PFSK-1 (cell line): ENCODE measurements at regions not wholly inside any gene's neighbourhood (a gene's known extent, or its start where the extent isn't known, plus 50 kb on each side); places are given as distances from the start of the nearest gene placed in this dataset.

Source experiments
- POLR2AphosphoS5 ChIP-seq: IDR thresholded peaks from 2 replicates; pipeline ENCODE4 v1.6.1; 2012; ENCODE audit warnings: low read depth, mild to moderate bottlenecking, control low read depth, low read length, moderate library complexity
- SIN3A ChIP-seq: IDR thresholded peaks from 2 replicates; pipeline ENCODE4 v1.6.1; 2012; ENCODE audit warnings: mild to moderate bottlenecking, low read length, moderate library complexity, borderline replicate concordance; ENCODE audit not compliant: insufficient read depth
- TAF1 ChIP-seq: IDR thresholded peaks from 2 replicates; pipeline ENCODE4 v1.6.1; 2012; ENCODE audit warnings: low read length, control low read depth, borderline replicate concordance; ENCODE audit not compliant: insufficient read depth

DNA sequence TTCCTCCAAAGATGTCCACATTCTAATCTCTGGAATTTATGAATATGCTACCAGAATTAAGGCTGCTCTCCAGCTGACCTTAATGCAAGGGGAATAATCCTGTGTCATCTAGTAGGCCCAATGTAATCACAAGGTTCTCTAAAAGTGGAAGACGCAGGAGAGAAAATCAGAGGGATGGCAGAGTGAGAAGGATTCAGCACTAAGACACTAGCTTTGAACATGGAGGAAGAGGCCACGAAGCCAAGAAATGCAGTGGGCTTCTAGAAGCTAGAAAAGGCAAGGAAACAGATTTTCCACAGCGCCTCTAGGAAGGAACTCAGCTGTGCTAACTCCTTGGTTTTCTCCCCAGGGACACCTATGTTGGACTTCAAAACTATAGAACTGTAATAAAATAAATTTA is 240.7 kb upstream of the TRAM1L1 start:
- TF ChIP-seq SIN3A = no peak
- TF ChIP-seq POLR2AphosphoS5 = no peak
- no peak for TF ChIP-seq TAF1
